Heart left ventricle (tissue), 13 donors: ENCODE measurements at regions not wholly inside any gene's neighbourhood (a gene's known extent, or its start where the extent isn't known, plus 50 kb on each side); places are given as distances from the start of the nearest gene placed in this dataset.

Source experiments
- CTCF ChIP-seq, 12 donors: fragments of 200-600 bp; sonication (generic) in 4 of 12; IDR thresholded peaks; one replicate each; pipeline versions ENCODE4 v1.5.0 to v1.8.0; 2018 to 2022; ENCODE audit warnings: antibody characterized with exemption in 12 of 12, mild to moderate bottlenecking in 5 of 12
- POLR2A ChIP-seq, 2 donors: fragments of 450-650 bp; IDR thresholded peaks; one replicate each; pipeline ENCODE4 v1.6.1; 2017; ENCODE audit warnings: antibody characterized with exemption in 2 of 2, mild to moderate bottlenecking in 2 of 2, moderate library complexity in 2 of 2
- donor health status: ischemic (EF 13 %, LVEDD 7.1; RV severe dilation, severe dysfunction).
- donor health status: DM: no; HTN: yes; CAD: no.
- donor health status: DM: no; HTN: no; CAD: no.
- donor health status: ischemic (EF 25% LVEDD 6.9; RV normal size, moderate dysfunction).
- donor health status: ischemic (EF 25% LVEDD 5.7; RV mildly dilated, moderate dysfunction).
- donor health status: ischemic (EF 35%, LVEDD 5.7; RV mildly dilated, moderate dysfunction).
- donor health status: nonischemic (EF 11% LVEDD 7.7; RV severe dilation, severe dysfunction).
- donor health status: DM: yes; HTN: yes; CAD: no.
- donor health status: PGD.
- donor health status: ischemic (EF 29% LVEDD 5.4; RV normal size, mild dysfunction).
- donor health status: nonischemic (EF 23%, LVEDD 6.1; RV moderate dilation, normal function).

GRCh38 chr15:36506733-36507356, 72.6 kb upstream of the CDIN1 start:
- no peak for TF ChIP-seq POLR2A (IDR thresholded peaks at IDR 0.05)
- TF ChIP-seq CTCF (IDR thresholded peaks at IDR 0.05), result no peak
